SK-N-SH (cell line): ENCODE measurements at regions not wholly inside any gene's neighbourhood (a gene's known extent, or its start where the extent isn't known, plus 50 kb on each side); places are given as distances from the start of the nearest gene placed in this dataset.

Experiments used
- CTCF ChIA-PET: fragments of 300-600, 350-600 bp; formaldehyde crosslinking; extraction: SDS; loops from one replicate; lab custom pipeline; 2021; lab: Yijun Ruan, JAX
- POLR2A ChIA-PET: fragments of 350-600 bp; sonication (Branson Sonifier 250); formaldehyde crosslinking; extraction: SDS; loops from one replicate; lab custom pipeline; 2020; ENCODE audit warnings: antibody characterized with exemption, inconsistent platforms; lab: Yijun Ruan, JAX
- DNase-seq: peaks from one replicate; pipeline ENCODE4 v3.0.0; 2012
- H2AFZ ChIP-seq: fragments of 200-600 bp; sonication (generic); 2 replicates; pipeline ENCODE4 v1.8.1; 2016; ENCODE audit warnings: antibody characterized with exemption, mild to moderate bottlenecking, low read depth
- H3F3A ChIP-seq: fragments of 200-600 bp; sonication (generic); replicated peaks from 2 replicates; pipeline ENCODE3; 2016; ENCODE audit warnings: antibody characterized with exemption, mild to moderate bottlenecking; ENCODE audit not compliant: insufficient read depth
- H3K27ac ChIP-seq, 2 experiments: fragments of 200-500 bp in 1 of 2; fragments of 200-600 bp in 1 of 2; sonication (Bioruptor generic) in 1 of 2; sonication (generic), shearing (Covaris generic) in 1 of 2; 2 replicates each; pipeline versions ENCODE4 v1.5.1 to v1.6.1; 2014 to 2016; ENCODE audit warnings: low read depth in 2 of 2, inconsistent platforms in 1 of 2, low read length in 1 of 2, mild to moderate bottlenecking in 1 of 2, mixed read lengths in 1 of 2
- H3K27me3 ChIP-seq: fragments of 200-600 bp; sonication (generic), shearing (Covaris generic); 2 replicates; pipeline ENCODE4 v1.6.1; 2016; ENCODE audit warnings: mixed run types; ENCODE audit not compliant: insufficient read depth
- H3K36me3 ChIP-seq, 2 experiments: fragments of 200-500 bp in 1 of 2; fragments of 200-600 bp in 1 of 2; sonication (Bioruptor generic) in 1 of 2; sonication (generic) in 1 of 2; replicated peaks in 1 of 2; 2 replicates each; pipeline versions ENCODE3 to v1.5.1; 2014 to 2016; ENCODE audit warnings: low read length in 1 of 2, mild to moderate bottlenecking in 1 of 2; ENCODE audit not compliant: insufficient read depth in 2 of 2, control insufficient read depth in 1 of 2
- H3K4me1 ChIP-seq, 2 experiments: fragments of 200-500 bp in 1 of 2; fragments of 200-600 bp in 1 of 2; sonication (Bioruptor generic) in 1 of 2; sonication (generic), shearing (Covaris generic) in 1 of 2; 2 replicates each; pipeline versions ENCODE4 v1.5.1 to v1.6.1; 2014 to 2016; ENCODE audit warnings: low read depth in 1 of 2, low read length in 1 of 2, mixed run types in 1 of 2; ENCODE audit not compliant: insufficient read depth in 2 of 2, control insufficient read depth in 1 of 2
- H3K4me2 ChIP-seq: fragments of 200-600 bp; sonication (generic), shearing (Covaris generic); 2 replicates; pipeline ENCODE4 v1.6.1; 2017; ENCODE audit warnings: mixed run types
- H3K4me3 ChIP-seq, 2 experiments: fragments of 200-500 bp in 1 of 2; fragments of 200-600 bp in 1 of 2; sonication (Bioruptor generic) in 1 of 2; sonication (generic), shearing (Covaris generic) in 1 of 2; 2 replicates each; pipeline versions ENCODE4 v1.5.1 to v1.8.1; 2014 to 2016; ENCODE audit warnings: low read depth in 2 of 2, inconsistent platforms in 1 of 2, low read length in 1 of 2, mild to moderate bottlenecking in 1 of 2, mixed read lengths in 1 of 2, moderate library complexity in 1 of 2
- H3K79me2 ChIP-seq: fragments of 200-600 bp; sonication (generic); 2 replicates; pipeline ENCODE4 v1.8.1; 2017; ENCODE audit warnings: mild to moderate bottlenecking; ENCODE audit not compliant: insufficient read depth
- H3K9ac ChIP-seq: fragments of 200-600 bp; sonication (generic); 2 replicates; pipeline ENCODE4 v1.6.1; 2017; ENCODE audit warnings: mixed run types
- H3K9me2 ChIP-seq: fragments of 200-600 bp; sonication (generic); 2 replicates; pipeline ENCODE4 v1.6.1; 2017; ENCODE audit warnings: mixed run types
- H3K9me3 ChIP-seq: fragments of 200-600 bp; sonication (generic); 2 replicates; pipeline ENCODE4 v1.6.1; 2017; ENCODE audit warnings: mixed run types, mild to moderate bottlenecking, moderate library complexity
- H4K20me1 ChIP-seq: fragments of 200-600 bp; sonication (generic); 2 replicates; pipeline ENCODE4 v1.6.1; 2017; ENCODE audit warnings: mild to moderate bottlenecking, mixed run types; ENCODE audit not compliant: insufficient read depth
- CHD2 ChIP-seq: fragments of 150-350 bp; IDR thresholded peaks from 2 replicates; pipeline ENCODE4 v1.6.1; 2018; ENCODE audit warnings: low read length; ENCODE audit not compliant: partially characterized antibody
- EZH2phosphoT487 ChIP-seq: fragments of 200-600 bp; sonication (generic); IDR thresholded peaks from 2 replicates; pipeline ENCODE4 v1.6.1; 2017; ENCODE audit warnings: low read depth, mixed run types, mild to moderate bottlenecking, antibody characterized with exemption, moderate library complexity, borderline replicate concordance
- FOSL2 ChIP-seq: IDR thresholded peaks from 2 replicates; pipeline ENCODE4 v1.4.0; 2012; ENCODE audit warnings: low read depth, mild to moderate bottlenecking, moderate library complexity, borderline replicate concordance
- FOXM1 ChIP-seq: IDR thresholded peaks from 2 replicates; pipeline ENCODE4 v1.4.0; 2012; ENCODE audit warnings: low read depth, mild to moderate bottlenecking
- GABPA ChIP-seq: IDR thresholded peaks from 2 replicates; pipeline ENCODE4 v1.4.0; 2012; ENCODE audit warnings: low read depth, mild to moderate bottlenecking
- IRF3 ChIP-seq: fragments of 150-350 bp; IDR thresholded peaks from 2 replicates; pipeline ENCODE4 v1.6.1; 2016; ENCODE audit warnings: mild to moderate bottlenecking, low read depth, low read length
- MEF2A ChIP-seq: IDR thresholded peaks from 2 replicates; pipeline ENCODE4 v1.4.0; 2012; ENCODE audit warnings: low read depth, borderline replicate concordance
- MXI1 ChIP-seq: IDR thresholded peaks from 2 replicates; pipeline ENCODE4 v1.6.1; 2012; ENCODE audit warnings: mild to moderate bottlenecking, low read depth, low read length, improper control_type of control experiment
- NRF1 ChIP-seq: IDR thresholded peaks from 2 replicates; pipeline ENCODE4 v1.6.1; 2012; ENCODE audit warnings: low read depth, mild to moderate bottlenecking, low read length
- PBX3 ChIP-seq: IDR thresholded peaks from 2 replicates; pipeline ENCODE4; 2012
- RCOR1 ChIP-seq: fragments of 150-350 bp; IDR thresholded peaks from 2 replicates; pipeline ENCODE4 v1.6.1; 2017; ENCODE audit warnings: antibody characterized with exemption, low read length
- RXRA ChIP-seq: IDR thresholded peaks from 2 replicates; pipeline ENCODE4 v1.4.0; 2012; ENCODE audit warnings: low read depth, mild to moderate bottlenecking, borderline replicate concordance
- SIN3A ChIP-seq: IDR thresholded peaks from 2 replicates; pipeline ENCODE4 v1.6.1; 2012; ENCODE audit warnings: low read depth, mild to moderate bottlenecking, low read length, moderate library complexity, borderline replicate concordance
- SMC3 ChIP-seq: IDR thresholded peaks from 2 replicates; pipeline ENCODE4 v1.6.1; 2012; ENCODE audit warnings: low read depth, low read length, improper control_type of control experiment
- TCF12 ChIP-seq: IDR thresholded peaks from 2 replicates; pipeline ENCODE4 v1.4.0; 2012
- TEAD4 ChIP-seq: IDR thresholded peaks from 2 replicates; pipeline ENCODE4 v1.4.0; 2012; ENCODE audit warnings: mild to moderate bottlenecking, borderline replicate concordance; ENCODE audit not compliant: insufficient read depth
- USF2 ChIP-seq: fragments of 150-350 bp; IDR thresholded peaks from 2 replicates; pipeline ENCODE4 v1.6.1; 2017; ENCODE audit warnings: antibody characterized with exemption, low read length, low read depth, borderline replicate concordance
- WGBS: methylation state at CpG from one replicate; pipeline ENCODE4 v1.1.6; 2017; ENCODE audit warnings: low lambda C conversion rate; 5-methylcytosine and 5-hydroxymethylcytosine counted together

DNA sequence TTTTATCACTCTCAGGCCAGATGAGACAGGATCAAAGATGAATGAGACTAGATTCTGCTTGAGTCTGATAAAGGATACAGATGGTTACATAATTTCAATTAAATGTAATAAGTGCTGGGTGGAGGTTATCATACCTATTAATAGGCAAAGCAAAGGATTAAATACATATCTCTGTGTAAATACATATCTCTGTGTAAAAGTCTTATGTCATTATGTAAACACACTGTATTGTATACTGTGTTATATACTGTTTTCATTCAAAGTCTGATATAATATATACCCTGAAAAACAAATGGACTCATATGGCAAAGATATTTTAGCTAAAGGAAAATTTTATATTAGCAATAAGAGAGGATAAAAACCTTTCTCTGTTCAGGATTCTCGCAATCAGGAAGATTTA is 605.8 kb upstream of the PTGER4 start:
- H3K27ac ChIP-seq: no peak overlapping the region
- H3K36me3 ChIP-seq: no peaks in the 10 kb centered on the region
- DNase-seq: no peak
- H4K20me1 ChIP-seq: no peaks in the 10 kb centered on the region
- H3F3A ChIP-seq: no peaks in the 10 kb centered on the region
- no peaks in the 10 kb centered on the region for H3K79me2 ChIP-seq
- ChIA-PET CTCF (no interaction called here), POLR2A (no interaction called here)
- TF ChIP-seq SIN3A (no peak), FOSL2 (no peak), PBX3 (no peak), CHD2 (no peak), MEF2A (no peak), GABPA (no peak), TCF12 (no peak), NRF1 (no peak), IRF3 (no peak)
- no peak overlapping the region for H2AFZ ChIP-seq
- H3K9me3 ChIP-seq: no peaks in the 10 kb centered on the region
- no peaks in the 10 kb centered on the region for H3K4me1 ChIP-seq
- H3K4me3 ChIP-seq: no peak overlapping the region
- H3K9ac ChIP-seq: no peak overlapping the region
- no peak overlapping the region for H3K4me2 ChIP-seq
- 44% methylated on average over 1 of the region's 1 CpG for WGBS
- H3K9me2 ChIP-seq: no peaks in the 10 kb centered on the region
- H3K27me3 ChIP-seq: no peaks in the 10 kb centered on the region

DNA sequence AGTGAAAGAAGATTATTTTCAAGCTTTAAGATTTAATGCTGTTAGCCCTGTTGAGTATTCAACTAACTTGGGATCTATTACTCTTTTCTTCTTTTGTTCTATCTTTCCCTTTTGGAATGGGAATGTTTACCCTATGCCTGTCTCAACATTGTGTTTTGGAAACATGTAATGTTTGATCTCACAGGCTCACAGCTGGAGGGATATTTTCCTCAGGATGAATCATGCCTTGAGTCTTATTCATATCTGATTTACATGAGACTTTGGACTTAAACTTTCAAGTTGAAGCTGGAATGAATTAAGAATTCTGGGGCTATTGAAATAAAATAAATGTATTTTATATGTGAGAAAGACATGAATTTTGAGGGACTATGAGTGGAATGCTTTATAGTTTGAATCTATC is 607.8 kb upstream of the PTGER4 start:
- CTCF ChIA-PET: no interaction called here
- no peak for DNase-seq
- Histone ChIP-seq H4K20me1 (no peaks in the 10 kb centered on the region), H3K4me3 (no peak overlapping the region), H3K9ac (no peak overlapping the region), H3K4me1 (no peaks in the 10 kb centered on the region), H3K36me3 (no peaks in the 10 kb centered on the region), H3K9me2 (no peaks in the 10 kb centered on the region), H3K4me2 (no peak overlapping the region), H3K79me2 (no peaks in the 10 kb centered on the region), H3F3A (no peaks in the 10 kb centered on the region), H2AFZ (no peak overlapping the region), H3K9me3 (no peaks in the 10 kb centered on the region), H3K27me3 (no peaks in the 10 kb centered on the region), H3K27ac (no peak overlapping the region)
- TF ChIP-seq SMC3 (no peak), RXRA (no peak), MXI1 (no peak), FOXM1 (no peak), RCOR1 (no peak), GABPA (no peak), USF2 (no peak), TEAD4 (no peak), EZH2phosphoT487 (no peak)
- POLR2A ChIA-PET: no interaction called here
